SK-N-SH treated with all-trans-retinoic acid at 6 μM for 48 hours (cell line): ENCODE measurements at regions not wholly inside any gene's neighbourhood (a gene's known extent, or its start where the extent isn't known, plus 50 kb on each side); places are given as distances from the start of the nearest gene placed in this dataset.

ENCODE experiments used
- ATAC-seq: fragments of 200-7000 bp; cut with Tn5 transposase; 3 replicates; pipeline ENCODE4 v1.9.1; 2020; ENCODE audit warnings: mild to moderate bottlenecking, moderate library complexity
- ARNTL ChIP-seq: fragments of 450-650 bp; formaldehyde crosslinking; IDR thresholded peaks from 2 replicates; pipeline ENCODE4 v1.5.0; 2020; ENCODE audit warnings: low read depth, mild to moderate bottlenecking, moderate library complexity, borderline replicate concordance
- BACH2 ChIP-seq: fragments of 250-450 bp; sonication (Bioruptor Pico); IDR thresholded peaks from 2 replicates; pipeline ENCODE4 v1.9.0; 2021; ENCODE audit warnings: mild to moderate bottlenecking, borderline replicate concordance
- CSDC2 ChIP-seq: fragments of 250-450 bp; sonication (Bioruptor Pico); IDR thresholded peaks from 2 replicates; pipeline ENCODE4 v1.5.0; 2020; ENCODE audit warnings: mild to moderate bottlenecking, moderate library complexity
- ESRRG ChIP-seq: fragments of 250-450 bp; sonication (Bioruptor Pico); IDR thresholded peaks from 2 replicates; pipeline ENCODE4 v1.6.1; 2021; ENCODE audit warnings: mild to moderate bottlenecking
- GLIS3 ChIP-seq: fragments of 250-450 bp; sonication (Bioruptor Pico); IDR thresholded peaks from 2 replicates; pipeline ENCODE4 v1.5.0; 2020; ENCODE audit warnings: mild to moderate bottlenecking, moderate library complexity
- ISL1 ChIP-seq: fragments of 250-450 bp; sonication (Bioruptor Pico); IDR thresholded peaks from 2 replicates; pipeline ENCODE4 v2.1.2; 2022; ENCODE audit warnings: mild to moderate bottlenecking, moderate library complexity
- PPARA ChIP-seq: fragments of 250-450 bp; sonication (Bioruptor Pico); IDR thresholded peaks from 2 replicates; pipeline ENCODE4 v1.5.0; 2020; ENCODE audit warnings: mild to moderate bottlenecking, borderline replicate concordance
- RARB ChIP-seq: fragments of 250-450 bp; sonication (Bioruptor Pico); IDR thresholded peaks from 2 replicates; pipeline ENCODE4 v1.8.0; 2021; ENCODE audit warnings: mild to moderate bottlenecking, moderate library complexity
- TCF4 ChIP-seq: fragments of 250-450 bp; sonication (Bioruptor Pico); IDR thresholded peaks from 2 replicates; pipeline ENCODE4 v1.8.0; 2021; ENCODE audit warnings: mild to moderate bottlenecking, moderate library complexity, borderline replicate concordance
- TOX ChIP-seq: fragments of 250-450 bp; sonication (Bioruptor Pico); IDR thresholded peaks from 2 replicates; pipeline ENCODE4 v1.8.0; 2021; ENCODE audit warnings: mild to moderate bottlenecking, moderate library complexity, borderline replicate concordance
- ZC3H10 ChIP-seq: fragments of 250-450 bp; sonication (Bioruptor Pico); IDR thresholded peaks from 2 replicates; pipeline ENCODE4 v1.5.1; 2021; ENCODE audit warnings: mild to moderate bottlenecking, moderate library complexity
- ZFP30 ChIP-seq: fragments of 450-650 bp; formaldehyde crosslinking; IDR thresholded peaks from 2 replicates; pipeline ENCODE4 v1.5.0; 2022; ENCODE audit warnings: mild to moderate bottlenecking, moderate library complexity
- ZNF565 ChIP-seq: fragments of 450-650 bp; formaldehyde crosslinking; conservative IDR thresholded peaks from 2 replicates; pipeline ENCODE4 v1.5.0; 2020; ENCODE audit warnings: low read depth, mild to moderate bottlenecking, moderate library complexity
- ZNF70 ChIP-seq: fragments of 450-650 bp; formaldehyde crosslinking; IDR thresholded peaks from 2 replicates; pipeline ENCODE4 v1.5.0; 2020; ENCODE audit warnings: mild to moderate bottlenecking, moderate library complexity
- ZNF8 ChIP-seq: fragments of 450-650 bp; formaldehyde crosslinking; IDR thresholded peaks from 2 replicates; pipeline ENCODE4 v1.5.0; 2020; ENCODE audit warnings: mild to moderate bottlenecking, moderate library complexity
- TF ChIP-seq, protein P1 (sequence below): fragments of 250-450 bp; sonication (Bioruptor Pico); IDR thresholded peaks from 2 replicates; pipeline ENCODE4 v1.5.0; 2020; ENCODE audit warnings: mild to moderate bottlenecking, moderate library complexity
- TF ChIP-seq, protein P2 (sequence below): fragments of 250-450 bp; sonication (Bioruptor Pico); IDR thresholded peaks from 2 replicates; pipeline ENCODE4 v1.5.1; 2020; ENCODE audit warnings: low read depth, mild to moderate bottlenecking, moderate library complexity
- TF ChIP-seq, protein P3 (sequence below): fragments of 250-450 bp; sonication (Bioruptor Pico); IDR thresholded peaks from 2 replicates; pipeline ENCODE4 v1.5.1; 2021; ENCODE audit warnings: mild to moderate bottlenecking, moderate library complexity
- TF ChIP-seq, protein P4 (sequence below): fragments of 250-450 bp; sonication (Bioruptor Pico); IDR thresholded peaks from 2 replicates; pipeline ENCODE4 v1.8.0; 2021; ENCODE audit warnings: low read depth, mild to moderate bottlenecking, moderate library complexity, borderline replicate concordance
- TF ChIP-seq, protein P5 (sequence below): fragments of 250-450 bp; sonication (Bioruptor Pico); IDR thresholded peaks from 2 replicates; pipeline ENCODE4 v1.8.0; 2020; ENCODE audit warnings: mild to moderate bottlenecking, moderate library complexity, borderline replicate concordance

DNA sequence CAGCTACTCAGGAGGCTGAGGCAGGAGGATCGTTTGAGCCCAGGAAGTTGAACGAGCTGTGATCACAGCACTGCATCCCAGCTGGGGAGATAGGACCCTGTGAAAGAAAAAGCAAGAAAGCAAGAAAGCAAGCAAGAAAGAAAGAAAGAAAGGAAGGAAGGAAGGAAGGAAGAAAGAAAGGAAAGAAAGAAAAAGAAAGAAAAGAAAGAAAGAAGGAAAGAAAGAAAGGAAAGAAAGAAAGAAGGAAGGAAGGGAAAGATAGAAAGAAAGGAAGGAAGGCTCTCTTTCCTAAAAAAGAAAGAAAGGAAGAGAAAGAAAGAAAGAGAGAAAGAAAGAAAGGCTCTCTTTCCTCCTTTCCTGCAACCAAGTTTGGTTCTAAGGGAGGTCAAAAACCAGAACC is 380.3 kb downstream of the PCNX1 start:
- no peak for TF ChIP-seq TCF4 (CRISPR knock-in tag)
- no peak for TF ChIP-seq ESRRG (CRISPR knock-in tag)
- TF ChIP-seq ZFP30 (CRISPR knock-in tag), result no peak
- TF ChIP-seq ZNF8 (CRISPR knock-in tag), result no peak
- TF ChIP-seq ISL1 (CRISPR knock-in tag), result no peak
- TF ChIP-seq CSDC2, result no peak
- TF ChIP-seq ZC3H10 (CRISPR knock-in tag), result no peak
- TF ChIP-seq ZNF565, result no peak
- TF ChIP-seq, protein P1, sequence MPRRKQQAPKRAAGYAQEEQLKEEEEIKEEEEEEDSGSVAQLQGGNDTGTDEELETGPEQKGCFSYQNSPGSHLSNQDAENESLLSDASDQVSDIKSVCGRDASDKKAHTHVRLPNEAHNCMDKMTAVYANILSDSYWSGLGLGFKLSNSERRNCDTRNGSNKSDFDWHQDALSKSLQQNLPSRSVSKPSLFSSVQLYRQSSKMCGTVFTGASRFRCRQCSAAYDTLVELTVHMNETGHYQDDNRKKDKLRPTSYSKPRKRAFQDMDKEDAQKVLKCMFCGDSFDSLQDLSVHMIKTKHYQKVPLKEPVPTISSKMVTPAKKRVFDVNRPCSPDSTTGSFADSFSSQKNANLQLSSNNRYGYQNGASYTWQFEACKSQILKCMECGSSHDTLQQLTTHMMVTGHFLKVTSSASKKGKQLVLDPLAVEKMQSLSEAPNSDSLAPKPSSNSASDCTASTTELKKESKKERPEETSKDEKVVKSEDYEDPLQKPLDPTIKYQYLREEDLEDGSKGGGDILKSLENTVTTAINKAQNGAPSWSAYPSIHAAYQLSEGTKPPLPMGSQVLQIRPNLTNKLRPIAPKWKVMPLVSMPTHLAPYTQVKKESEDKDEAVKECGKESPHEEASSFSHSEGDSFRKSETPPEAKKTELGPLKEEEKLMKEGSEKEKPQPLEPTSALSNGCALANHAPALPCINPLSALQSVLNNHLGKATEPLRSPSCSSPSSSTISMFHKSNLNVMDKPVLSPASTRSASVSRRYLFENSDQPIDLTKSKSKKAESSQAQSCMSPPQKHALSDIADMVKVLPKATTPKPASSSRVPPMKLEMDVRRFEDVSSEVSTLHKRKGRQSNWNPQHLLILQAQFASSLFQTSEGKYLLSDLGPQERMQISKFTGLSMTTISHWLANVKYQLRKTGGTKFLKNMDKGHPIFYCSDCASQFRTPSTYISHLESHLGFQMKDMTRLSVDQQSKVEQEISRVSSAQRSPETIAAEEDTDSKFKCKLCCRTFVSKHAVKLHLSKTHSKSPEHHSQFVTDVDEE (CRISPR knock-in tag), result no peak
- TF ChIP-seq ARNTL (CRISPR knock-in tag), result no peak
- TF ChIP-seq, protein P2, sequence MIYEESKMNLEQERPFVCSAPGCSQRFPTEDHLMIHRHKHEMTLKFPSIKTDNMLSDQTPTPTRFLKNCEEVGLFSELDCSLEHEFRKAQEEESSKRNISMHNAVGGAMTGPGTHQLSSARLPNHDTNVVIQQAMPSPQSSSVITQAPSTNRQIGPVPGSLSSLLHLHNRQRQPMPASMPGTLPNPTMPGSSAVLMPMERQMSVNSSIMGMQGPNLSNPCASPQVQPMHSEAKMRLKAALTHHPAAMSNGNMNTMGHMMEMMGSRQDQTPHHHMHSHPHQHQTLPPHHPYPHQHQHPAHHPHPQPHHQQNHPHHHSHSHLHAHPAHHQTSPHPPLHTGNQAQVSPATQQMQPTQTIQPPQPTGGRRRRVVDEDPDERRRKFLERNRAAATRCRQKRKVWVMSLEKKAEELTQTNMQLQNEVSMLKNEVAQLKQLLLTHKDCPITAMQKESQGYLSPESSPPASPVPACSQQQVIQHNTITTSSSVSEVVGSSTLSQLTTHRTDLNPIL (CRISPR knock-in tag), result no peak
- no peak for ATAC-seq

DNA sequence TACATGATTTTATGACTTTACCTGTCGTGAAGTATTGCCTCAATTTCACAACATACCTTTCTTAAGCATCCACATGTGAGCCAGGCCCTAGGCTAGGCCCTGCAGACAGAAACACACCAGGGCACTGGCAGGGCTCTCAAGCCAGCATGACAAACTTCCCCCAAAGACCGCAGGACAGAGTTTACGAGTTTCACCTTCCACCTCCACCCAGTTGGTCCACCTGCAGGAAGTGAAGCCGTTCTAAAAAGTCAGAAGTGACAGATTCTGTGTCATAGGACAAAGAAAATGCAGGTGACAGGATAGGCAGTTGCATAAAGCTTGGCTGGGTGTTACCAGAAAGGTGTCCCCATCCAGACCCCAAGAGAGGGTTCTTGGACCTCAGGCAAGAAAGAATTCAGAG is 382.3 kb downstream of the PCNX1 start:
- TF ChIP-seq, protein P3, sequence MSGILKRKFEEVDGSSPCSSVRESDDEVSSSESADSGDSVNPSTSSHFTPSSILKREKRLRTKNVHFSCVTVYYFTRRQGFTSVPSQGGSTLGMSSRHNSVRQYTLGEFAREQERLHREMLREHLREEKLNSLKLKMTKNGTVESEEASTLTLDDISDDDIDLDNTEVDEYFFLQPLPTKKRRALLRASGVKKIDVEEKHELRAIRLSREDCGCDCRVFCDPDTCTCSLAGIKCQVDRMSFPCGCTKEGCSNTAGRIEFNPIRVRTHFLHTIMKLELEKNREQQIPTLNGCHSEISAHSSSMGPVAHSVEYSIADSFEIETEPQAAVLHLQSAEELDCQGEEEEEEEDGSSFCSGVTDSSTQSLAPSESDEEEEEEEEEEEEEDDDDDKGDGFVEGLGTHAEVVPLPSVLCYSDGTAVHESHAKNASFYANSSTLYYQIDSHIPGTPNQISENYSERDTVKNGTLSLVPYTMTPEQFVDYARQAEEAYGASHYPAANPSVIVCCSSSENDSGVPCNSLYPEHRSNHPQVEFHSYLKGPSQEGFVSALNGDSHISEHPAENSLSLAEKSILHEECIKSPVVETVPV (CRISPR knock-in tag), result no peak
- no peak for TF ChIP-seq ESRRG (CRISPR knock-in tag)
- TF ChIP-seq ZC3H10 (CRISPR knock-in tag), result no peak
- no peak for TF ChIP-seq ZNF8 (CRISPR knock-in tag)
- no peak for TF ChIP-seq GLIS3 (CRISPR knock-in tag)
- TF ChIP-seq BACH2 (CRISPR knock-in tag), result no peak
- TF ChIP-seq, protein P1 (CRISPR knock-in tag), result no peak
- no peak for TF ChIP-seq ZNF565
- TF ChIP-seq TOX, result no peak
- TF ChIP-seq, protein P4, sequence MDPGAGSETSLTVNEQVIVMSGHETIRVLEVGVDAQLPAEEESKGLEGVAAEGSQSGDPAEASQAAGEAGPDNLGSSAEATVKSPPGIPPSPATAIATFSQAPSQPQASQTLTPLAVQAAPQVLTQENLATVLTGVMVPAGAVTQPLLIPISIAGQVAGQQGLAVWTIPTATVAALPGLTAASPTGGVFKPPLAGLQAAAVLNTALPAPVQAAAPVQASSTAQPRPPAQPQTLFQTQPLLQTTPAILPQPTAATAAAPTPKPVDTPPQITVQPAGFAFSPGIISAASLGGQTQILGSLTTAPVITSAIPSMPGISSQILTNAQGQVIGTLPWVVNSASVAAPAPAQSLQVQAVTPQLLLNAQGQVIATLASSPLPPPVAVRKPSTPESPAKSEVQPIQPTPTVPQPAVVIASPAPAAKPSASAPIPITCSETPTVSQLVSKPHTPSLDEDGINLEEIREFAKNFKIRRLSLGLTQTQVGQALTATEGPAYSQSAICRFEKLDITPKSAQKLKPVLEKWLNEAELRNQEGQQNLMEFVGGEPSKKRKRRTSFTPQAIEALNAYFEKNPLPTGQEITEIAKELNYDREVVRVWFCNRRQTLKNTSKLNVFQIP (CRISPR knock-in tag), result no peak
- TF ChIP-seq, protein P2 (CRISPR knock-in tag), result no peak
- TF ChIP-seq RARB (CRISPR knock-in tag), result no peak
- ATAC-seq, result no peak

DNA sequence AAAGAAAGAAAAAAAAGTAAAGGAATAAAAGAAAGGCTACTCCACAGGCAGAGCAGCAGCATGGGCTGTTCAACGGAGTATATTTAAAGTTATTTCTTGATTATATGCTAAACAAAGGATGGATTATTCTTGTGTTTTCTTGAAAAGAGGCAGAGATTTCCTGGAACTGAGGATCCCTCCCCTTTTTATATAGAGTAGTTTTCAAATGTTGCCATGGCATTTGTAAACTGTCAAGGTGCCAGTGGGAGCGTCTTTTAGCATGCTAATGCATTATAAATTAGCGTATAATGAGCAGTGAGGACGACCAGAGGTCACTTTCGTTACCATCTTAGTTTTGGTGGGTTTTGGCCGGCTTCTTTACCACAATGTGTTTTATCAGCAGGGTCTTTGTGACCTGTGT is 383.0 kb downstream of the PCNX1 start:
- TF ChIP-seq, protein P5, sequence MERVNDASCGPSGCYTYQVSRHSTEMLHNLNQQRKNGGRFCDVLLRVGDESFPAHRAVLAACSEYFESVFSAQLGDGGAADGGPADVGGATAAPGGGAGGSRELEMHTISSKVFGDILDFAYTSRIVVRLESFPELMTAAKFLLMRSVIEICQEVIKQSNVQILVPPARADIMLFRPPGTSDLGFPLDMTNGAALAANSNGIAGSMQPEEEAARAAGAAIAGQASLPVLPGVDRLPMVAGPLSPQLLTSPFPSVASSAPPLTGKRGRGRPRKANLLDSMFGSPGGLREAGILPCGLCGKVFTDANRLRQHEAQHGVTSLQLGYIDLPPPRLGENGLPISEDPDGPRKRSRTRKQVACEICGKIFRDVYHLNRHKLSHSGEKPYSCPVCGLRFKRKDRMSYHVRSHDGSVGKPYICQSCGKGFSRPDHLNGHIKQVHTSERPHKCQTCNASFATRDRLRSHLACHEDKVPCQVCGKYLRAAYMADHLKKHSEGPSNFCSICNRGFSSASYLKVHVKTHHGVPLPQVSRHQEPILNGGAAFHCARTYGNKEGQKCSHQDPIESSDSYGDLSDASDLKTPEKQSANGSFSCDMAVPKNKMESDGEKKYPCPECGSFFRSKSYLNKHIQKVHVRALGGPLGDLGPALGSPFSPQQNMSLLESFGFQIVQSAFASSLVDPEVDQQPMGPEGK (CRISPR knock-in tag), result no peak
- TF ChIP-seq RARB (CRISPR knock-in tag) (no peak), PPARA (CRISPR knock-in tag) (no peak), TCF4 (CRISPR knock-in tag) (no peak), GLIS3 (CRISPR knock-in tag) (no peak), CSDC2 (no peak), ZC3H10 (CRISPR knock-in tag) (no peak), ZNF70 (CRISPR knock-in tag) (no peak), TOX (no peak)
- TF ChIP-seq, protein P1 (CRISPR knock-in tag), result no peak
- TF ChIP-seq, all 23 proteins: peak for 0
- ATAC-seq, result no peak
